Right lobe of liver (tissue), 4 donors: ENCODE measurements at regions not wholly inside any gene's neighbourhood (a gene's known extent, or its start where the extent isn't known, plus 50 kb on each side); places are given as distances from the start of the nearest gene placed in this dataset.

ENCODE experiments used
- POLR2A ChIP-seq: fragments of 450-650 bp; IDR thresholded peaks from one replicate; pipeline ENCODE4 v1.6.1; 2017; ENCODE audit warnings: antibody characterized with exemption, mild to moderate bottlenecking
- TF ChIP-seq, protein P1 (sequence below), 4 donors: fragments of 200-600 bp in 3 of 4; fragments of 450-650 bp in 1 of 4; IDR thresholded peaks; one replicate each; pipeline versions ENCODE4 v1.5.1 to v1.8.0; 2016 to 2022; ENCODE audit warnings: antibody characterized with exemption in 4 of 4, mild to moderate bottlenecking in 2 of 4
- donor health status: DM: no; HTN: no; CAD: no.
- donor health status: DM: no; HTN: no; CAD: no.
- donor health status: DM: no; HTN: yes; CAD: no.

DNA sequence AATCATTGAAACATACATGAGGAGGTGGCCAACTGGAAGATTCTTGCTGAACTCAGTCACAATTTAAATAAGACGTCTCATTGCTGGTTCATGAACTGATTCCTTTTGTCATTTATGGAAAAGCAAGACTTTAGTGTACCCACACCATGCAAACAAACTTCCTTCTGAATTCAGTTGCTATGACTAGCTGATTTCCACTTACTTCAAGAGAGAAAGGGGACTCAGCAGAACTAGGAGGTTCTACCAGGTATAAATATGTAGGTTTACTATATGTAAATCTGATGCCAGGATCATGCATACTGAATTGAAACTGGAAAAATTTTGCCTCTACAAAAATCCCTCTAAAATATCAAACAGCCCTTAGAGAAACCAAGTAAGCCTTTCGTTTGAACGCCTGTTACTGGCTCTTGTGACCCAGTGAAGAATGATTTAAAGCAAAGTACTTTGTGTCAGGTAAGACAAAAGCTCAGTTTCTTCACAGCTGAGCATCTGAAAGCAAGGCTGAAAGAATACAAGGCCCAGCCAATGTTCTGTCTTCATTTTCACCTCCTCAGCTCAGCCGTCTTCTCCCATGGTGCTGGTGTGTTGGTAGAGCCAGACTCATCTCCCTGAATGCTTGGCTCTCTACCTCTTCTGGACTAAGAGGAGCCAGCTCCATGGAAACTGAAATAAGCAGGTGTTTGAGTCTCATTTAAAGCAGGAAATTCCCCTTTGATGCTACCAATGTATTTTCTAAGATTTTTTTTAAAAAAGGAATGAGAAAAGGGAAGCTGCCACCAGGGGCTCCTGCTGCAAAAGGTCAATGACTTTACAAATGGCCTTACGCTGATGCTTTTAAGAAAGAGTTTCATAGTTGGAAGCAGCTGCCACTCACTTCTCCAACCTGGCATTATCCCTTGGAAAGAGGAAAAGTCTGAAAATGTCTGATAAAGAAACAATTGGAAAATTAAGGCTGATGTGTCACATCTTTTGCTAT is 301.6 kb downstream of the EFHB start:
- TF ChIP-seq, protein P1, sequence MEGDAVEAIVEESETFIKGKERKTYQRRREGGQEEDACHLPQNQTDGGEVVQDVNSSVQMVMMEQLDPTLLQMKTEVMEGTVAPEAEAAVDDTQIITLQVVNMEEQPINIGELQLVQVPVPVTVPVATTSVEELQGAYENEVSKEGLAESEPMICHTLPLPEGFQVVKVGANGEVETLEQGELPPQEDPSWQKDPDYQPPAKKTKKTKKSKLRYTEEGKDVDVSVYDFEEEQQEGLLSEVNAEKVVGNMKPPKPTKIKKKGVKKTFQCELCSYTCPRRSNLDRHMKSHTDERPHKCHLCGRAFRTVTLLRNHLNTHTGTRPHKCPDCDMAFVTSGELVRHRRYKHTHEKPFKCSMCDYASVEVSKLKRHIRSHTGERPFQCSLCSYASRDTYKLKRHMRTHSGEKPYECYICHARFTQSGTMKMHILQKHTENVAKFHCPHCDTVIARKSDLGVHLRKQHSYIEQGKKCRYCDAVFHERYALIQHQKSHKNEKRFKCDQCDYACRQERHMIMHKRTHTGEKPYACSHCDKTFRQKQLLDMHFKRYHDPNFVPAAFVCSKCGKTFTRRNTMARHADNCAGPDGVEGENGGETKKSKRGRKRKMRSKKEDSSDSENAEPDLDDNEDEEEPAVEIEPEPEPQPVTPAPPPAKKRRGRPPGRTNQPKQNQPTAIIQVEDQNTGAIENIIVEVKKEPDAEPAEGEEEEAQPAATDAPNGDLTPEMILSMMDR (IDR thresholded peaks at IDR 0.05): no peak
- no peak for TF ChIP-seq POLR2A
